H1 (cell line): ENCODE measurements at regions not wholly inside any gene's neighbourhood (a gene's known extent, or its start where the extent isn't known, plus 50 kb on each side); places are given as distances from the start of the nearest gene placed in this dataset.

Experiments
- CTCF ChIA-PET: fragments of 300-600 bp; sonication (Branson Sonifier 250); formaldehyde crosslinking; loops from one replicate; lab custom pipeline; 2021; ENCODE audit not compliant: partially characterized antibody; lab: Charles Lee
- POLR2A ChIA-PET: fragments of 300-600 bp; sonication (Branson Sonifier 250); formaldehyde crosslinking; loops from one replicate; lab custom pipeline; 2021; ENCODE audit warnings: inconsistent platforms; ENCODE audit not compliant: partially characterized antibody; lab: Charles Lee
- DNase-seq, 2 experiments: peaks; one replicate each; pipeline versions ENCODE4 v3.0.0 to v3.0.0-alpha.2; 2010 to 2022; ENCODE audit warnings: low spot score in 2 of 2, low read depth in 1 of 2, mixed read lengths in 1 of 2
- FAIRE-seq: peaks from 2 replicates; lab custom pipeline; 2011; peaks lifted over from hg19 to GRCh38; lab: Jason Lieb, UNC
- H2AFZ ChIP-seq: 2 replicates; pipeline ENCODE4 v1.8.1; 2012; ENCODE audit warnings: low read length, inconsistent platforms
- H2AK5ac ChIP-seq: 2 replicates; pipeline ENCODE4 v1.6.1; 2013; ENCODE audit warnings: low read depth, low read length
- H2BK120ac ChIP-seq: replicated peaks from 2 replicates; pipeline ENCODE3; 2013; ENCODE audit warnings: low read depth, low read length, inconsistent platforms
- H2BK12ac ChIP-seq: 2 replicates; pipeline ENCODE4 v1.6.1; 2013; ENCODE audit warnings: low read depth, low read length
- H2BK15ac ChIP-seq: 2 replicates; pipeline ENCODE4 v1.6.1; 2013; ENCODE audit warnings: low read length
- H2BK20ac ChIP-seq: 2 replicates; pipeline ENCODE4 v1.6.1; 2013; ENCODE audit warnings: low read length
- H2BK5ac ChIP-seq: 2 replicates; pipeline ENCODE4 v1.6.1; 2013; ENCODE audit warnings: low read depth, low read length
- H3K14ac ChIP-seq: 2 replicates; pipeline ENCODE4 v1.6.1; 2013; ENCODE audit warnings: inconsistent platforms; ENCODE audit not compliant: insufficient read length
- H3K18ac ChIP-seq: 2 replicates; pipeline ENCODE4 v1.6.1; 2013; ENCODE audit warnings: low read length; ENCODE audit errors: extremely low read depth
- H3K23ac ChIP-seq: 2 replicates; pipeline ENCODE4 v1.6.1; 2013; ENCODE audit warnings: inconsistent platforms; ENCODE audit not compliant: insufficient read length
- H3K23me2 ChIP-seq: 2 replicates; pipeline ENCODE4 v1.6.1; 2013; ENCODE audit warnings: low read depth, low read length
- H3K27ac ChIP-seq: 2 replicates; pipeline ENCODE4 v1.6.1; 2011; ENCODE audit warnings: low read depth, low read length, inconsistent platforms
- H3K27me3 ChIP-seq, 4 experiments: replicated peaks in 1 of 4; 1 replicate in 1 of 4; 2 replicates in 3 of 4; pipeline versions ENCODE4 v1.6.1 to v1.8.1; 2011 to 2013; ENCODE audit warnings: low read length in 3 of 4, mild to moderate bottlenecking in 3 of 4, inconsistent platforms in 2 of 4, mixed read lengths in 2 of 4, moderate library complexity in 1 of 4; ENCODE audit not compliant: control insufficient read depth in 3 of 4, insufficient read depth in 3 of 4; ENCODE audit errors: extremely low read depth in 1 of 4
- H3K36me3 ChIP-seq, 4 experiments: 2 replicates each; pipeline versions ENCODE4 v1.6.1 to v1.8.1; 2011 to 2013; ENCODE audit warnings: mild to moderate bottlenecking in 4 of 4, low read length in 3 of 4, moderate library complexity in 2 of 4, control low read depth in 1 of 4, inconsistent platforms in 1 of 4; ENCODE audit not compliant: insufficient read depth in 4 of 4, control insufficient read depth in 2 of 4
- H3K4ac ChIP-seq: replicated peaks from 2 replicates; pipeline ENCODE3; 2013; ENCODE audit warnings: low read length, low read depth, mixed read lengths, inconsistent platforms; ENCODE audit not compliant: insufficient read length
- H3K4me1 ChIP-seq, 4 experiments: replicated peaks in 1 of 4; 1 replicate in 1 of 4; 2 replicates in 3 of 4; pipeline versions ENCODE4 v1.6.1 to v1.8.1; 2011 to 2013; ENCODE audit warnings: low read length in 3 of 4, inconsistent platforms in 2 of 4, mixed read lengths in 1 of 4; ENCODE audit not compliant: insufficient read depth in 4 of 4, control insufficient read depth in 3 of 4
- H3K4me2 ChIP-seq, 2 experiments: 2 replicates each; pipeline versions ENCODE4 v1.6.1 to v1.8.1; 2011 to 2013; ENCODE audit warnings: low read depth in 2 of 2, low read length in 2 of 2, control low read depth in 1 of 2, inconsistent platforms in 1 of 2, mild to moderate bottlenecking in 1 of 2; ENCODE audit not compliant: insufficient read depth in 1 of 2
- H3K4me3 ChIP-seq, 4 experiments: fragments of 200-600, 300-600 bp in 1 of 4; sonication (generic), shearing (Covaris generic), sonication (Bioruptor Twin) in 1 of 4; 2 replicates each; pipeline versions ENCODE4 v1.5.1 to v1.8.1; 2011 to 2016; ENCODE audit warnings: low read length in 4 of 4, low read depth in 3 of 4, control low read depth in 2 of 4, inconsistent platforms in 2 of 4, mild to moderate bottlenecking in 2 of 4, mixed read lengths in 1 of 4, moderate library complexity in 1 of 4; ENCODE audit not compliant: insufficient read depth in 2 of 4; ENCODE audit errors: extremely low read depth in 1 of 4
- H3K56ac ChIP-seq: replicated peaks from 2 replicates; pipeline ENCODE3; 2013; ENCODE audit warnings: low read depth, mild to moderate bottlenecking, mixed read lengths, low read length, inconsistent platforms; ENCODE audit not compliant: insufficient read length
- H3K79me1 ChIP-seq: 2 replicates; pipeline ENCODE4 v1.6.1; 2013; ENCODE audit warnings: low read depth, low read length, control low read depth
- H3K79me2 ChIP-seq, 2 experiments: 2 replicates each; pipeline versions ENCODE4 v1.6.1 to v1.8.1; 2012 to 2013; ENCODE audit warnings: low read length in 2 of 2, mild to moderate bottlenecking in 2 of 2, inconsistent platforms in 1 of 2; ENCODE audit not compliant: insufficient read depth in 2 of 2, control insufficient read depth in 1 of 2
- H3K9ac ChIP-seq, 4 experiments: replicated peaks in 1 of 4; 1 replicate in 1 of 4; 2 replicates in 3 of 4; pipeline versions ENCODE4 v1.6.1 to v1.8.1; 2011 to 2013; ENCODE audit warnings: low read depth in 3 of 4, low read length in 3 of 4, control low read depth in 2 of 4, mild to moderate bottlenecking in 2 of 4, moderate library complexity in 2 of 4, inconsistent platforms in 1 of 4; ENCODE audit errors: extremely low read depth in 1 of 4
- H3K9me3 ChIP-seq, 2 experiments: 2 replicates each; pipeline versions ENCODE4 v1.6.1 to v1.8.1; 2012 to 2013; ENCODE audit warnings: mild to moderate bottlenecking in 2 of 2, moderate library complexity in 2 of 2, control low read depth in 1 of 2, inconsistent platforms in 1 of 2, low read depth in 1 of 2, low read length in 1 of 2, mixed read lengths in 1 of 2; ENCODE audit not compliant: insufficient read depth in 2 of 2
- H4K20me1 ChIP-seq, 2 experiments: replicated peaks in 1 of 2; 2 replicates each; pipeline versions ENCODE3 to v1.8.1; 2011 to 2013; ENCODE audit warnings: inconsistent platforms in 2 of 2, low read length in 2 of 2, mild to moderate bottlenecking in 1 of 2; ENCODE audit not compliant: insufficient read depth in 2 of 2, control insufficient read depth in 1 of 2
- H4K5ac ChIP-seq: 2 replicates; pipeline ENCODE4 v1.6.1; 2013; ENCODE audit warnings: low read length, low read depth, mixed read lengths, inconsistent platforms; ENCODE audit not compliant: insufficient read length
- H4K8ac ChIP-seq: 2 replicates; pipeline ENCODE4 v1.8.0; 2013; ENCODE audit warnings: mild to moderate bottlenecking, moderate library complexity, low read length, inconsistent platforms; ENCODE audit not compliant: insufficient read depth; ENCODE audit errors: extremely low read depth
- H4K91ac ChIP-seq: replicated peaks from 2 replicates; pipeline ENCODE3; 2013; ENCODE audit warnings: low read length, mixed read lengths, inconsistent platforms; ENCODE audit not compliant: insufficient read length
- CTBP2 ChIP-seq: IDR thresholded peaks from 2 replicates; pipeline ENCODE4 v1.7.0; 2011; ENCODE audit warnings: borderline replicate concordance, mild to moderate bottlenecking, moderate library complexity, mixed read lengths, low read length; ENCODE audit not compliant: insufficient read depth, insufficient read length
- JUND ChIP-seq: IDR thresholded peaks from 2 replicates; pipeline ENCODE4 v1.6.1; 2011; ENCODE audit warnings: mild to moderate bottlenecking, improper control_type of control experiment, low read length
- KDM4A ChIP-seq: IDR thresholded peaks from one replicate; pipeline ENCODE4 v1.7.1; 2012; ENCODE audit warnings: low read depth, mild to moderate bottlenecking, moderate library complexity, low read length, inconsistent platforms; ENCODE audit not compliant: severe bottlenecking
- POLR2AphosphoS5 ChIP-seq: IDR thresholded peaks from 2 replicates; pipeline ENCODE4 v1.6.1; 2011; ENCODE audit warnings: low read depth, low read length
- POU5F1 ChIP-seq: IDR thresholded peaks from 2 replicates; pipeline ENCODE4 v1.6.1; 2011; ENCODE audit warnings: low read depth, mild to moderate bottlenecking, low read length, moderate library complexity
- RXRA ChIP-seq: IDR thresholded peaks from 2 replicates; pipeline ENCODE4 v1.6.1; 2011; ENCODE audit warnings: low read depth, mild to moderate bottlenecking, low read length, moderate library complexity; ENCODE audit not compliant: insufficient read depth
- SP1 ChIP-seq: IDR thresholded peaks from 2 replicates; pipeline ENCODE4 v1.6.1; 2011; ENCODE audit warnings: low read depth, low read length
- SUZ12 ChIP-seq: fragments of 200-600 bp; sonication (generic); IDR thresholded peaks from 2 replicates; pipeline ENCODE4 v1.6.1; 2012; ENCODE audit warnings: mild to moderate bottlenecking, inconsistent platforms, low read length, moderate library complexity, mixed read lengths
- TCF12 ChIP-seq: IDR thresholded peaks from 2 replicates; pipeline ENCODE4 v1.6.1; 2011; ENCODE audit warnings: low read depth, mild to moderate bottlenecking, low read length
- ZNF274 ChIP-seq: IDR thresholded peaks from 2 replicates; pipeline ENCODE4 v1.7.0; 2012; ENCODE audit warnings: low read length, borderline replicate concordance; ENCODE audit errors: extremely low read depth
- WGBS, 2 experiments: shearing (Covaris generic) in 1 of 2; methylation state at CpG; one replicate each; pipeline versions ENCODE4 v1.1.6 to v1.1.7; 2013 to 2015; ENCODE audit warnings: low lambda C conversion rate in 2 of 2, mixed read lengths in 2 of 2, inconsistent platforms in 1 of 2, low coverage in 1 of 2, missing lambda C conversion rate in 1 of 2; ENCODE audit not compliant: insufficient replicate concordance in 2 of 2, insufficient coverage in 1 of 2, insufficient read length in 1 of 2; ENCODE audit errors: extremely low coverage in 1 of 2, missing lambda C conversion rate in 1 of 2; 5-methylcytosine and 5-hydroxymethylcytosine counted together

GRCh38 chr5:88049156-88049555 lies 219.5 kb downstream of the TMEM161B start:
- no peak overlapping the region for H2AFZ ChIP-seq
- H3K4me3 ChIP-seq: no peak overlapping the region; a peak in 1 of 8 replicates
- H2BK120ac ChIP-seq: no peak overlapping the region
- H4K91ac ChIP-seq: peak overlapping the region; percentile 90
- H2BK20ac ChIP-seq: no peak overlapping the region
- no peaks in the 10 kb centered on the region for H3K79me1 ChIP-seq
- POLR2A ChIA-PET: no interaction called here
- no peaks in the 10 kb centered on the region for H3K23me2 ChIP-seq
- no peak overlapping the region for H2BK15ac ChIP-seq
- no peak overlapping the region for H4K8ac ChIP-seq
- no peaks in the 10 kb centered on the region for H3K27me3 ChIP-seq
- H3K4ac ChIP-seq: peak overlapping the region; percentile 4
- peak overlapping the region in 1 of 2 experiments; percentile 35; a peak in 1 of 4 replicates for H3K4me2 ChIP-seq
- H3K18ac ChIP-seq: no peak overlapping the region; the same call in 1 of the 2 replicates
- no peak overlapping the region for H3K56ac ChIP-seq
- H3K79me2 ChIP-seq: no peaks in the 10 kb centered on the region
- no peak for TF ChIP-seq KDM4A
- TF ChIP-seq SP1: no peak
- TF ChIP-seq POU5F1: no peak
- TF ChIP-seq JUND: no peak
- TF ChIP-seq POLR2AphosphoS5: no peak
- no peak for TF ChIP-seq ZNF274
- TF ChIP-seq SUZ12: no peak
- TF ChIP-seq TCF12: no peak
- TF ChIP-seq RXRA: no peak
- TF ChIP-seq CTBP2: no peak
- TF ChIP-seq, all 59 proteins: peak for 0
- no peaks in the 10 kb centered on the region for H4K20me1 ChIP-seq
- WGBS, 2 experiments: 85% methylated on average over 3 of the region's 3 CpGs; no CpG with 5 or more reads in 1 of the 2 experiments
- no peak overlapping the region for H3K27ac ChIP-seq
- no peak overlapping the region for H2AK5ac ChIP-seq
- peaks cover 0 to 8% (median 2%) of the 10 kb centered on the region in 4 experiments; a peak in 3 of 7 replicates for H3K4me1 ChIP-seq
- H3K23ac ChIP-seq: no peak overlapping the region
- H3K36me3 ChIP-seq: no peaks in the 10 kb centered on the region
- no peak overlapping the region for H3K9ac ChIP-seq
- H3K14ac ChIP-seq: no peak overlapping the region
- no peak for DNase-seq
- no peak for FAIRE-seq
- H2BK12ac ChIP-seq: peak overlapping the region; percentile 32; the same call in 1 of the 2 replicates
- peak overlapping the region; percentile 26; the same call in 1 of the 2 replicates for H2BK5ac ChIP-seq
- H4K5ac ChIP-seq: peak overlapping the region; percentile 44
- CTCF ChIA-PET: interaction anchor here (1.1 kb wide), 1 partner anchor 10 kb away, joined by 3 read pairs; no protein-coding TSS in a partner anchor
- H3K9me3 ChIP-seq: no peaks in the 10 kb centered on the region
